ENCODE measurements at regions not wholly inside any gene's neighbourhood (a gene's known extent, or its start where the extent isn't known, plus 50 kb on each side); places are given as distances from the start of the nearest gene placed in this dataset.
A peak's percentile ranks its signal among the peaks of the same experiment; 100 is the strongest.

- H3K36me3 ChIP-seq (ENCODE audit: control insufficient read depth, insufficient read depth, low read length) = no peaks in the 10 kb centered on the region
- no peaks in the 10 kb centered on the region for H3K9me3 ChIP-seq (ENCODE audit: control insufficient read depth, low read length)
- Mint-ChIP-seq H3K27ac (no peak overlapping the region), H3K36me3 (ENCODE audit: low read depth) (no peaks in the 10 kb centered on the region), H3K4me3 (no peak overlapping the region), H3K9me3 (no peaks in the 10 kb centered on the region), H3K4me1 (peaks cover 39% of the 10 kb centered on the region), H3K27me3 (ENCODE audit: insufficient read depth) (no peaks in the 10 kb centered on the region)
- 69 to 86% methylated on average over 9 to 14 of the region's 14 CpGs for WGBS, 2 experiments (ENCODE audit: insufficient coverage in 1 of 2, insufficient read length in 1 of 2)
- no peak overlapping the region for H3K9ac ChIP-seq (ENCODE audit: extremely low read depth, low read length, poor library complexity, severe bottlenecking)
- H3K27ac ChIP-seq (ENCODE audit: low read depth, low read length) = peak overlapping the region; percentile 57
- TF ChIP-seq, protein P1, sequence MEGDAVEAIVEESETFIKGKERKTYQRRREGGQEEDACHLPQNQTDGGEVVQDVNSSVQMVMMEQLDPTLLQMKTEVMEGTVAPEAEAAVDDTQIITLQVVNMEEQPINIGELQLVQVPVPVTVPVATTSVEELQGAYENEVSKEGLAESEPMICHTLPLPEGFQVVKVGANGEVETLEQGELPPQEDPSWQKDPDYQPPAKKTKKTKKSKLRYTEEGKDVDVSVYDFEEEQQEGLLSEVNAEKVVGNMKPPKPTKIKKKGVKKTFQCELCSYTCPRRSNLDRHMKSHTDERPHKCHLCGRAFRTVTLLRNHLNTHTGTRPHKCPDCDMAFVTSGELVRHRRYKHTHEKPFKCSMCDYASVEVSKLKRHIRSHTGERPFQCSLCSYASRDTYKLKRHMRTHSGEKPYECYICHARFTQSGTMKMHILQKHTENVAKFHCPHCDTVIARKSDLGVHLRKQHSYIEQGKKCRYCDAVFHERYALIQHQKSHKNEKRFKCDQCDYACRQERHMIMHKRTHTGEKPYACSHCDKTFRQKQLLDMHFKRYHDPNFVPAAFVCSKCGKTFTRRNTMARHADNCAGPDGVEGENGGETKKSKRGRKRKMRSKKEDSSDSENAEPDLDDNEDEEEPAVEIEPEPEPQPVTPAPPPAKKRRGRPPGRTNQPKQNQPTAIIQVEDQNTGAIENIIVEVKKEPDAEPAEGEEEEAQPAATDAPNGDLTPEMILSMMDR (conservative IDR thresholded peaks at IDR 0.05) = no peak
- no peak for DNase-seq
- no peaks in the 10 kb centered on the region for H3K27me3 ChIP-seq (ENCODE audit: control insufficient read depth, insufficient read depth, low read length, poor library complexity, severe bottlenecking)
- no peaks in the 10 kb centered on the region for H3K4me1 ChIP-seq (ENCODE audit: control insufficient read depth, insufficient read depth, low read length)
- H3K4me3 ChIP-seq (ENCODE audit: low read length) = no peak overlapping the region
Measured at GRCh38 chr20:47971058-47971791, 185.9 kb upstream of the SULF2 start.

DNA sequence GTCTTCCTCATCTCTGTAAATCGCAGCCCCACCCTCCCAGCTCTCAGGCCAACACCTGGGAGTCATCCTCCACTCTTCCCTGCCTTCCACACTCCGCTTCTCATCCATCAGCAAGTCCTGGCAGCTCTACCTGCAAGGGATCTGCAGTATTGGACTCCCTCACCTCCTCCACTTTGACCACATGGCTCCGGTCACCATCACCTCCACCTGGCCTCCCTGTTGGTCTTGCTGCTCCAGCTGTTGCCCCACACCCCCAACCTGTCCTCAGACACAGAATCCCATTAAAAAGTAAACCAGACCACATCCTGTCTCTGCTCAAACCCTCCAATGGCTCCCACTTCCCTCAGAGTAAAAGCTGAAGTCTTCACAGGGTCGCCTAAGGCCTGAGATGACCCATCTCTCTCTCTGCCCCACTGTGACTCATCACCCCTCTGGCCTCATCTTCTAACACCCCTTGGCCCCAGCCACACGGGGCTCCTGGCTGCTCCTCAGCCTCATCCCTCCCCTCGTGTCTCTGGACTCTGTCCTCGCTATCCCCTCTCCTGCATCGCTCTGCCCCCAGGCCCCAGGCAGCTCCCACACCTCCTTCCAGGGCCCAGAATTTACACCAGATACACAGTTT is 185.1 kb upstream of the SULF2 start:
- Mint-ChIP-seq H3K9me3 (no peaks in the 10 kb centered on the region), H3K4me3 (no peak overlapping the region), H3K27ac (no peak overlapping the region), H3K36me3 (ENCODE audit: low read depth) (no peaks in the 10 kb centered on the region), H3K27me3 (ENCODE audit: insufficient read depth) (no peaks in the 10 kb centered on the region), H3K4me1 (peaks cover 39% of the 10 kb centered on the region)
- Histone ChIP-seq H3K9me3 (ENCODE audit: control insufficient read depth, low read length) (no peaks in the 10 kb centered on the region), H3K9ac (ENCODE audit: extremely low read depth, low read length, poor library complexity, severe bottlenecking) (no peak overlapping the region), H3K27me3 (ENCODE audit: control insufficient read depth, insufficient read depth, low read length, poor library complexity, severe bottlenecking) (no peaks in the 10 kb centered on the region), H3K4me1 (ENCODE audit: control insufficient read depth, insufficient read depth, low read length) (no peaks in the 10 kb centered on the region), H3K36me3 (ENCODE audit: control insufficient read depth, insufficient read depth, low read length) (no peaks in the 10 kb centered on the region), H3K4me3 (ENCODE audit: low read length) (no peak overlapping the region), H3K27ac (ENCODE audit: low read depth, low read length) (peak overlapping the region; percentile 57)
- DNase-seq = no peak
- WGBS, 2 experiments (ENCODE audit: insufficient coverage in 1 of 2, insufficient read length in 1 of 2) = 82 to 84% methylated on average over 5 to 8 of the region's 8 CpGs
- TF ChIP-seq, protein P1 (conservative IDR thresholded peaks at IDR 0.05) = no peak

- Histone ChIP-seq H3K9ac (ENCODE audit: extremely low read depth, low read length, poor library complexity, severe bottlenecking) (no peak overlapping the region), H3K27me3 (ENCODE audit: control insufficient read depth, insufficient read depth, low read length, poor library complexity, severe bottlenecking) (no peaks in the 10 kb centered on the region), H3K4me3 (ENCODE audit: low read length) (no peak overlapping the region), H3K36me3 (ENCODE audit: control insufficient read depth, insufficient read depth, low read length) (no peaks in the 10 kb centered on the region), H3K27ac (ENCODE audit: low read depth, low read length) (no peak overlapping the region), H3K4me1 (ENCODE audit: control insufficient read depth, insufficient read depth, low read length) (no peaks in the 10 kb centered on the region), H3K9me3 (ENCODE audit: control insufficient read depth, low read length) (no peaks in the 10 kb centered on the region)
- no peaks in the 10 kb centered on the region for H3K9me3 Mint-ChIP-seq
- 88 to 97% methylated on average over 3 to 6 of the region's 6 CpGs for WGBS, 2 experiments (ENCODE audit: insufficient coverage in 1 of 2, insufficient read length in 1 of 2)
- no peak for DNase-seq
- no peaks in the 10 kb centered on the region for H3K27me3 Mint-ChIP-seq (ENCODE audit: insufficient read depth)
- H3K4me1 Mint-ChIP-seq = peaks cover 41% of the 10 kb centered on the region
- H3K4me3 Mint-ChIP-seq = no peak overlapping the region
- no peaks in the 10 kb centered on the region for H3K36me3 Mint-ChIP-seq (ENCODE audit: low read depth)
- no peak overlapping the region for H3K27ac Mint-ChIP-seq
- TF ChIP-seq, protein P1 (conservative IDR thresholded peaks at IDR 0.05) = no peak
Measured at GRCh38 chr20:47969426-47969825, 184.1 kb upstream of the SULF2 start.
